ENCODE measurements at regions not wholly inside any gene's neighbourhood (a gene's known extent, or its start where the extent isn't known, plus 50 kb on each side); places are given as distances from the start of the nearest gene placed in this dataset.

GRCh38 chr11:110838808-110839207, 126.6 kb upstream of the ARHGAP20 start:
- Mint-ChIP-seq H3K9me3 (peaks cover 14% of the 10 kb centered on the region), H3K27ac (no peak overlapping the region), H3K27me3 (ENCODE audit: low read depth, poor library complexity) (peaks cover 9% of the 10 kb centered on the region), H3K4me3 (no peak overlapping the region), H3K4me1 (no peaks in the 10 kb centered on the region), H3K36me3 (ENCODE audit: low read depth) (no peaks in the 10 kb centered on the region)
- no peak for TF ChIP-seq CTCF (IDR thresholded peaks at IDR 0.05)
- DNase-seq, result no peak

GRCh38 chr11:110837603-110838002, 125.4 kb upstream of the ARHGAP20 start:
- no peaks in the 10 kb centered on the region for H3K36me3 Mint-ChIP-seq (ENCODE audit: low read depth)
- peaks cover 8% of the 10 kb centered on the region for H3K9me3 Mint-ChIP-seq
- DNase-seq, result no peak
- H3K27me3 Mint-ChIP-seq (ENCODE audit: low read depth, poor library complexity), result peaks cover 5% of the 10 kb centered on the region
- no peak overlapping the region for H3K4me3 Mint-ChIP-seq
- H3K27ac Mint-ChIP-seq, result no peak overlapping the region
- no peaks in the 10 kb centered on the region for H3K4me1 Mint-ChIP-seq
- no peak for TF ChIP-seq CTCF (IDR thresholded peaks at IDR 0.05)

- DNase-seq, result no peak
- peaks cover 10% of the 10 kb centered on the region for H3K4me1 Mint-ChIP-seq
- H3K36me3 Mint-ChIP-seq (ENCODE audit: low read depth), result no peaks in the 10 kb centered on the region
- no peaks in the 10 kb centered on the region for H3K9me3 Mint-ChIP-seq
- peaks cover 5% of the 10 kb centered on the region for H3K27me3 Mint-ChIP-seq (ENCODE audit: low read depth, poor library complexity)
- no peak for TF ChIP-seq CTCF (IDR thresholded peaks at IDR 0.05)
- H3K4me3 Mint-ChIP-seq, result no peak overlapping the region
- H3K27ac Mint-ChIP-seq, result no peak overlapping the region
Measured at GRCh38 chr11:110835106-110835505, 122.9 kb upstream of the ARHGAP20 start.

- Mint-ChIP-seq H3K36me3 (ENCODE audit: low read depth) (no peaks in the 10 kb centered on the region), H3K4me1 (peaks cover 10% of the 10 kb centered on the region), H3K27ac (no peak overlapping the region), H3K4me3 (no peak overlapping the region), H3K27me3 (ENCODE audit: low read depth, poor library complexity) (peaks cover 2% of the 10 kb centered on the region), H3K9me3 (no peaks in the 10 kb centered on the region)
- no peak for DNase-seq
- TF ChIP-seq CTCF (IDR thresholded peaks at IDR 0.05), result no peak
Measured at GRCh38 chr11:110833033-110833484, 120.8 kb upstream of the ARHGAP20 start.

- no peak for TF ChIP-seq CTCF (IDR thresholded peaks at IDR 0.05)
- Mint-ChIP-seq H3K4me1 (peaks cover 10% of the 10 kb centered on the region), H3K4me3 (no peak overlapping the region), H3K36me3 (ENCODE audit: low read depth) (no peaks in the 10 kb centered on the region), H3K27ac (no peak overlapping the region), H3K27me3 (ENCODE audit: low read depth, poor library complexity) (no peaks in the 10 kb centered on the region), H3K9me3 (no peaks in the 10 kb centered on the region)
- DNase-seq, result no peak
Measured at GRCh38 chr11:110832539-110832938, 120.3 kb upstream of the ARHGAP20 start.

DNA sequence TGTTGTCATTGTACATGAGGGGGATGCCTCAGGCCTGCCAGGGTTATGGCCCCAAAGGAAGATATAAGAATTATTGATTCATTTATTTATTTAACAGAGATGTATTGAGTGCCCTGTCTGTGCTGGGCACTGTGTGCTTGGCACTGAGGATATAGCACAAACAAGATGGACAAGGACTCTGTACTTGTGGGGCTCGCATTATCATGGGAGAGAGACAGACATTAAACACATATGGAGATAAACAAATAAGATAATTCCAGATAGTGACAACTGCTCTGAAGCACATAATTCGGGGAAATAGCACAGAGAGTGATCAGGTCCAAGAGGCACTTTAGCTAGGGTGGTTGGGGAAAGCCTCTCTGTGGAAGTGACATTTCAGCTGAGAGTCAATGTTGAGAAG, 119.8 kb upstream of the ARHGAP20 start:
- Mint-ChIP-seq H3K27me3 (ENCODE audit: low read depth, poor library complexity) (no peaks in the 10 kb centered on the region), H3K27ac (no peak overlapping the region), H3K4me1 (peaks cover 10% of the 10 kb centered on the region), H3K9me3 (no peaks in the 10 kb centered on the region), H3K4me3 (no peak overlapping the region), H3K36me3 (ENCODE audit: low read depth) (no peaks in the 10 kb centered on the region)
- no peak for DNase-seq
- no peak for TF ChIP-seq CTCF (IDR thresholded peaks at IDR 0.05)
